Tibial nerve (tissue), 4 donors: ENCODE measurements at regions not wholly inside any gene's neighbourhood (a gene's known extent, or its start where the extent isn't known, plus 50 kb on each side); places are given as distances from the start of the nearest gene placed in this dataset.

Experiments used
- EP300 ChIP-seq, 2 donors: sonication (generic); formaldehyde crosslinking; IDR thresholded peaks; one replicate each; pipeline ENCODE4 v1.6.1; 2017; ENCODE audit warnings: antibody characterized with exemption in 2 of 2, mild to moderate bottlenecking in 1 of 2
- POLR2A ChIP-seq, 2 donors: fragments of 450-650 bp; IDR thresholded peaks; one replicate each; pipeline ENCODE4 v1.6.1; 2017; ENCODE audit warnings: antibody characterized with exemption in 2 of 2, mild to moderate bottlenecking in 2 of 2, moderate library complexity in 2 of 2
- TF ChIP-seq, protein P1 (sequence below), 5 experiments: fragments of 200-600 bp in 3 of 5; fragments of 450-650 bp in 2 of 5; sonication (generic) in 3 of 5; IDR thresholded peaks; one replicate each; pipeline ENCODE4 v1.5.1; 2016 to 2019; ENCODE audit warnings: antibody characterized with exemption in 5 of 5, mild to moderate bottlenecking in 3 of 5, moderate library complexity in 2 of 5

DNA sequence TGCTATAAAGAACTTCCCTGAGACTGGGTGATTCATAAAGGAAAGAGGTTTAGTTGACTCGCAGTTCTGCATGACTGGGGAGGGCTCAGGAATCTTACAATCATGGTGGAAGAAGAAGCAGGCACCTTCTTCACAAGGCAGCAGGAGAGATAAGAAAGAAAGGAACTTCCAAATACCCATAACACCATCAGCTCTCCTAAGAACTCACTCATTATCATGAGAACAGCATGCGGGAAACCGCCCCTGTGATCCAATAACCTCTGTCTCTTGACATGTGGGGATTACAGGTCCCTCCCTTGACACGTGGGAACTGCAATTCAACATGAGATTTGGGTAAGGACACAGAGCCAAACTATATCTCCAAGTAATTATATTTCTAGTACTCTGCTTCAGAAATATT is 163.8 kb upstream of the CDH20 start:
- TF ChIP-seq, protein P1, sequence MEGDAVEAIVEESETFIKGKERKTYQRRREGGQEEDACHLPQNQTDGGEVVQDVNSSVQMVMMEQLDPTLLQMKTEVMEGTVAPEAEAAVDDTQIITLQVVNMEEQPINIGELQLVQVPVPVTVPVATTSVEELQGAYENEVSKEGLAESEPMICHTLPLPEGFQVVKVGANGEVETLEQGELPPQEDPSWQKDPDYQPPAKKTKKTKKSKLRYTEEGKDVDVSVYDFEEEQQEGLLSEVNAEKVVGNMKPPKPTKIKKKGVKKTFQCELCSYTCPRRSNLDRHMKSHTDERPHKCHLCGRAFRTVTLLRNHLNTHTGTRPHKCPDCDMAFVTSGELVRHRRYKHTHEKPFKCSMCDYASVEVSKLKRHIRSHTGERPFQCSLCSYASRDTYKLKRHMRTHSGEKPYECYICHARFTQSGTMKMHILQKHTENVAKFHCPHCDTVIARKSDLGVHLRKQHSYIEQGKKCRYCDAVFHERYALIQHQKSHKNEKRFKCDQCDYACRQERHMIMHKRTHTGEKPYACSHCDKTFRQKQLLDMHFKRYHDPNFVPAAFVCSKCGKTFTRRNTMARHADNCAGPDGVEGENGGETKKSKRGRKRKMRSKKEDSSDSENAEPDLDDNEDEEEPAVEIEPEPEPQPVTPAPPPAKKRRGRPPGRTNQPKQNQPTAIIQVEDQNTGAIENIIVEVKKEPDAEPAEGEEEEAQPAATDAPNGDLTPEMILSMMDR (IDR thresholded peaks at IDR 0.05) = no peak
- TF ChIP-seq POLR2A (IDR thresholded peaks at IDR 0.05) (no peak), EP300 (IDR thresholded peaks at IDR 0.05) (no peak)
